Thyroid gland (tissue), 4 donors: ENCODE measurements at regions not wholly inside any gene's neighbourhood (a gene's known extent, or its start where the extent isn't known, plus 50 kb on each side); places are given as distances from the start of the nearest gene placed in this dataset.

Experiments
- DNase-seq, 2 donors: peaks; one replicate each; pipeline ENCODE4 v3.0.0-alpha.2; 2019
- H3K27ac ChIP-seq, 3 donors: fragments of 200-600 bp; sonication (generic); 1 replicate in 2 of 3; 2 replicates in 1 of 3; pipeline ENCODE4 v1.5.1; 2016 to 2019; ENCODE audit warnings: mild to moderate bottlenecking in 1 of 3, moderate library complexity in 1 of 3
- H3K27me3 ChIP-seq: fragments of 200-600 bp; sonication (generic); one replicate; pipeline ENCODE4 v1.5.1; 2019
- H3K36me3 ChIP-seq, 2 donors: fragments of 200-600 bp; sonication (generic); one replicate each; pipeline ENCODE4 v1.5.1; 2016 to 2019
- H3K4me1 ChIP-seq, 2 donors: fragments of 200-600 bp; sonication (generic); one replicate each; pipeline ENCODE4 v1.5.1; 2017 to 2019
- H3K4me3 ChIP-seq, 3 donors: fragments of 200-600 bp; sonication (generic); replicated peaks in 1 of 3; 1 replicate in 2 of 3; 2 replicates in 1 of 3; pipeline ENCODE4 v1.5.1; 2016; ENCODE audit warnings: mild to moderate bottlenecking in 1 of 3
- H3K9me3 ChIP-seq: fragments of 200-600 bp; sonication (generic); one replicate; pipeline ENCODE4 v1.5.1; 2017
- CTCF ChIP-seq, 6 experiments: fragments of 200-600 bp in 3 of 6; fragments of 450-650 bp in 3 of 6; sonication (generic) in 3 of 6; IDR thresholded peaks; one replicate each; pipeline ENCODE4 v1.5.1; 2016 to 2019; ENCODE audit warnings: antibody characterized with exemption in 6 of 6, mild to moderate bottlenecking in 2 of 6, inconsistent platforms in 1 of 6, moderate library complexity in 1 of 6
- POLR2A ChIP-seq, 2 donors: fragments of 450-650 bp; IDR thresholded peaks; one replicate each; pipeline ENCODE4 v1.6.1; 2017; ENCODE audit warnings: antibody characterized with exemption in 2 of 2, mild to moderate bottlenecking in 2 of 2, moderate library complexity in 1 of 2
- WGBS, 2 donors: methylation state at CpG; one replicate each; pipeline ENCODE4 v1.1.5; 2017; 5-methylcytosine and 5-hydroxymethylcytosine counted together
- intact Hi-C: fragments of 100-400 bp; cut with DNase I; formaldehyde crosslinking; loops from one replicate; pipeline ENCODE4 v1.15.1; 2023

- WGBS, 2 donors = 55 to 58% methylated on average over 8 of the region's 8 CpGs
- no peak overlapping the region for H3K4me3 ChIP-seq
- intact Hi-C loops = no loop called here
- peak; percentile 3 to 5 for DNase-seq
- H3K27ac ChIP-seq = no peak overlapping the region
- TF ChIP-seq CTCF (IDR thresholded peaks at IDR 0.05) (peak in 4 of 6 experiments; percentile 17 to 50 (median 28)), POLR2A (IDR thresholded peaks at IDR 0.05) (no peak)
- H3K27me3 ChIP-seq = no peaks in the 10 kb centered on the region
- H3K4me1 ChIP-seq = no peaks in the 10 kb centered on the region
- H3K36me3 ChIP-seq = no peaks in the 10 kb centered on the region
- no peaks in the 10 kb centered on the region for H3K9me3 ChIP-seq
Observed at GRCh38 chr3:161851941-161852566, 355.4 kb downstream of the OTOL1 start.

GRCh38 chr3:161852744-161853143, 356.1 kb downstream of the OTOL1 start:
- no peaks in the 10 kb centered on the region for H3K27me3 ChIP-seq
- H3K9me3 ChIP-seq = no peaks in the 10 kb centered on the region
- H3K36me3 ChIP-seq = no peaks in the 10 kb centered on the region
- no peak for DNase-seq
- intact Hi-C loops = no loop called here
- no peak overlapping the region for H3K4me3 ChIP-seq
- TF ChIP-seq CTCF (IDR thresholded peaks at IDR 0.05) (no peak), POLR2A (IDR thresholded peaks at IDR 0.05) (no peak)
- no peak overlapping the region for H3K27ac ChIP-seq
- WGBS, 2 donors = 80 to 89% methylated on average over 9 of the region's 9 CpGs
- H3K4me1 ChIP-seq = no peaks in the 10 kb centered on the region

- Histone ChIP-seq H3K4me3 (no peak overlapping the region), H3K27me3 (no peaks in the 10 kb centered on the region), H3K36me3 (no peaks in the 10 kb centered on the region), H3K4me1 (no peaks in the 10 kb centered on the region), H3K27ac (no peak overlapping the region), H3K9me3 (no peaks in the 10 kb centered on the region)
- DNase-seq = no peak
- WGBS, 2 donors = 89 to 91% methylated on average over 6 to 7 of the region's 7 CpGs
- no peak for TF ChIP-seq POLR2A (IDR thresholded peaks at IDR 0.05)
- TF ChIP-seq CTCF (IDR thresholded peaks at IDR 0.05) = no peak
- intact Hi-C loops = no loop called here
Observed at GRCh38 chr3:161854232-161854771, 357.7 kb downstream of the OTOL1 start.

- Histone ChIP-seq H3K4me3 (no peak overlapping the region), H3K4me1 (no peaks in the 10 kb centered on the region), H3K9me3 (no peaks in the 10 kb centered on the region), H3K27ac (no peak overlapping the region), H3K36me3 (no peaks in the 10 kb centered on the region), H3K27me3 (no peaks in the 10 kb centered on the region)
- DNase-seq = no peak
- WGBS, 2 donors = 89% methylated on average over 4 of the region's 4 CpGs
- intact Hi-C loops = no loop called here
- TF ChIP-seq CTCF (IDR thresholded peaks at IDR 0.05) = no peak
- TF ChIP-seq POLR2A (IDR thresholded peaks at IDR 0.05) = no peak
Observed at GRCh38 chr3:161859057-161859456, 362.4 kb downstream of the OTOL1 start.

- no peak overlapping the region for H3K27ac ChIP-seq
- TF ChIP-seq CTCF (IDR thresholded peaks at IDR 0.05) = no peak
- TF ChIP-seq POLR2A (IDR thresholded peaks at IDR 0.05) = no peak
- H3K9me3 ChIP-seq = no peaks in the 10 kb centered on the region
- no peak for DNase-seq
- no peak overlapping the region for H3K4me3 ChIP-seq
- intact Hi-C loops = no loop called here
- H3K36me3 ChIP-seq = no peaks in the 10 kb centered on the region
- H3K27me3 ChIP-seq = no peaks in the 10 kb centered on the region
- WGBS, 2 donors = 50 to 54% methylated on average over 4 of the region's 4 CpGs
- H3K4me1 ChIP-seq = no peaks in the 10 kb centered on the region
Observed at GRCh38 chr3:161859865-161860450, 363.4 kb downstream of the OTOL1 start.
